KMS-11 (cell line): ENCODE measurements at regions not wholly inside any gene's neighbourhood (a gene's known extent, or its start where the extent isn't known, plus 50 kb on each side); places are given as distances from the start of the nearest gene placed in this dataset.

Experiments
- H2AFZ ChIP-seq: fragments of 200-600 bp; sonication (generic); 2 replicates; pipeline ENCODE4 v1.6.1; 2016; ENCODE audit warnings: antibody characterized with exemption, mixed run types, low read depth
- H3K27ac ChIP-seq: fragments of 200-600 bp; sonication (generic); 2 replicates; pipeline ENCODE4 v1.6.1; 2016; ENCODE audit warnings: mild to moderate bottlenecking, mixed run types
- H3K27me3 ChIP-seq: fragments of 200-600 bp; sonication (generic); 2 replicates; pipeline ENCODE4 v1.6.1; 2017; ENCODE audit warnings: mild to moderate bottlenecking, low read depth, mixed run types, moderate library complexity; ENCODE audit not compliant: insufficient read depth
- H3K36me3 ChIP-seq: fragments of 200-600 bp; sonication (generic); 2 replicates; pipeline ENCODE4 v1.6.1; 2017; ENCODE audit warnings: mild to moderate bottlenecking, mixed run types; ENCODE audit not compliant: insufficient read depth
- H3K4me1 ChIP-seq: fragments of 200-600 bp; sonication (generic); 2 replicates; pipeline ENCODE4 v1.6.1; 2016; ENCODE audit warnings: mild to moderate bottlenecking, low read depth, mixed run types; ENCODE audit not compliant: poor library complexity, severe bottlenecking
- H3K4me2 ChIP-seq: fragments of 200-600 bp; sonication (generic); 2 replicates; pipeline ENCODE4 v1.7.0; 2016; ENCODE audit warnings: mild to moderate bottlenecking, mixed run types
- H3K4me3 ChIP-seq: fragments of 200-600 bp; sonication (generic); IDR thresholded peaks from 2 replicates; pipeline ENCODE4 v1.6.1; 2017; ENCODE audit warnings: low read depth, low read length, mixed read lengths; ENCODE audit not compliant: insufficient read depth
- H3K79me2 ChIP-seq: fragments of 200-600 bp; sonication (generic); 2 replicates; pipeline ENCODE4 v1.6.1; 2016; ENCODE audit warnings: low read depth, mixed run types; ENCODE audit not compliant: insufficient read depth
- H3K9ac ChIP-seq: fragments of 200-600 bp; sonication (generic); 2 replicates; pipeline ENCODE4 v1.6.1; 2016; ENCODE audit warnings: mild to moderate bottlenecking, mixed run types
- H4K20me1 ChIP-seq: fragments of 200-600 bp; sonication (generic); 2 replicates; pipeline ENCODE4 v1.6.1; 2016; ENCODE audit warnings: mild to moderate bottlenecking, mixed run types; ENCODE audit not compliant: insufficient read depth
- CTCF ChIP-seq: fragments of 200-600 bp; sonication (generic); conservative IDR thresholded peaks from 2 replicates; pipeline ENCODE4 v1.6.1; 2017; ENCODE audit warnings: low read depth, mild to moderate bottlenecking, antibody characterized with exemption, low read length, moderate library complexity, mixed read lengths

GRCh38 chr3:127136024-127136600 is 56.8 kb upstream of the PRR23E start:
- Histone ChIP-seq H3K4me3 (no peak overlapping the region), H3K4me1 (no peaks in the 10 kb centered on the region), H3K79me2 (no peaks in the 10 kb centered on the region), H3K4me2 (no peak overlapping the region), H3K27me3 (no peaks in the 10 kb centered on the region; the same call in 1 of the 2 replicates), H3K36me3 (no peaks in the 10 kb centered on the region), H3K9ac (no peak overlapping the region), H4K20me1 (no peaks in the 10 kb centered on the region), H3K27ac (no peak overlapping the region), H2AFZ (no peak overlapping the region)
- no peak for TF ChIP-seq CTCF

- no peak overlapping the region for H2AFZ ChIP-seq
- H3K27me3 ChIP-seq, result no peaks in the 10 kb centered on the region; the same call in 1 of the 2 replicates
- H3K36me3 ChIP-seq, result no peaks in the 10 kb centered on the region
- no peaks in the 10 kb centered on the region for H3K79me2 ChIP-seq
- no peak for TF ChIP-seq CTCF
- H3K4me2 ChIP-seq, result no peak overlapping the region
- no peak overlapping the region for H3K9ac ChIP-seq
- no peak overlapping the region for H3K27ac ChIP-seq
- H3K4me3 ChIP-seq, result no peak overlapping the region
- H4K20me1 ChIP-seq, result no peaks in the 10 kb centered on the region
- H3K4me1 ChIP-seq, result no peaks in the 10 kb centered on the region
Measured at GRCh38 chr3:127136706-127137105, 56.2 kb upstream of the PRR23E start.

- TF ChIP-seq CTCF, result no peak
- H3K4me3 ChIP-seq, result no peak overlapping the region
- no peak overlapping the region for H3K27ac ChIP-seq
- no peak overlapping the region for H3K9ac ChIP-seq
- no peaks in the 10 kb centered on the region; the same call in 1 of the 2 replicates for H3K27me3 ChIP-seq
- H3K79me2 ChIP-seq, result no peaks in the 10 kb centered on the region
- H3K4me2 ChIP-seq, result no peak overlapping the region
- no peak overlapping the region for H2AFZ ChIP-seq
- no peaks in the 10 kb centered on the region for H4K20me1 ChIP-seq
- H3K36me3 ChIP-seq, result no peaks in the 10 kb centered on the region
- no peaks in the 10 kb centered on the region for H3K4me1 ChIP-seq
Measured at GRCh38 chr3:127137113-127137512, 55.8 kb upstream of the PRR23E start.

- H3K9ac ChIP-seq, result no peak overlapping the region
- no peak overlapping the region for H2AFZ ChIP-seq
- no peak for TF ChIP-seq CTCF
- H3K4me3 ChIP-seq, result no peak overlapping the region
- no peaks in the 10 kb centered on the region for H4K20me1 ChIP-seq
- no peaks in the 10 kb centered on the region for H3K4me1 ChIP-seq
- no peak overlapping the region for H3K4me2 ChIP-seq
- H3K27ac ChIP-seq, result no peak overlapping the region
- H3K79me2 ChIP-seq, result no peaks in the 10 kb centered on the region
- no peaks in the 10 kb centered on the region; the same call in 1 of the 2 replicates for H3K27me3 ChIP-seq
- H3K36me3 ChIP-seq, result no peaks in the 10 kb centered on the region
Measured at GRCh38 chr3:127137757-127138536, 55.0 kb upstream of the PRR23E start.
